B cell (primary cell): ENCODE measurements at regions not wholly inside any gene's neighbourhood (a gene's known extent, or its start where the extent isn't known, plus 50 kb on each side); places are given as distances from the start of the nearest gene placed in this dataset.

Experiments
- CTCF ChIP-seq: fragments of 200-600 bp; IDR thresholded peaks from one replicate; pipeline ENCODE4 v1.8.0; 2022; ENCODE audit warnings: antibody characterized with exemption, mild to moderate bottlenecking
- EZH2 ChIP-seq: IDR thresholded peaks from 2 replicates; pipeline ENCODE4 v1.6.1; 2012; ENCODE audit warnings: borderline replicate concordance, low read depth, mild to moderate bottlenecking, moderate library complexity, low read length; ENCODE audit not compliant: insufficient read depth, poor library complexity, severe bottlenecking

- TF ChIP-seq CTCF (no peak), EZH2 (no peak)
Observed at GRCh38 chr18:57895182-57895581, 92.1 kb upstream of the ATP8B1 start.
